ENCODE measurements at regions not wholly inside any gene's neighbourhood (a gene's known extent, or its start where the extent isn't known, plus 50 kb on each side); places are given as distances from the start of the nearest gene placed in this dataset.

DNA sequence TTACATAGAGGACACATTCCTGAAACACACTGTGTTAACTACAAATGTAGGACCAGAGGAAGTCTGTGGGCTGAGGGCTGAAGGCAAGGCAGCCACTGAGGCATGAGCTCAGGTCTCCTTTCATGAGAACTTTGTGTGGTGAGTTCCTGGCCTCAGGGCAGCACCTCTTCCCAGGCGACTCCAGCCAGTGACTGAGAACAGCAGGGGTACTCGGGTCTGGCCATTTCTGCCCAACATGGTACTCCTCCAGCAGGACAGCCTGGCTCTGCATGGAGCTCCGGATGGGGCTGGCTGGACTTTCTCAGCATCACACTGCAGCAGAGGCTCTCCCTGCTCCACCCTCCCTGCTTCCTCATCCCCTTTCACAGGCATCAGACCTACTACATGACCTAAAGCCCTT is 125.5 kb upstream of the SPATS2L start:
- 76% methylated on average over 3 of the region's 3 CpGs for WGBS (ENCODE audit: insufficient coverage)
- Histone ChIP-seq H4K20me1 (ENCODE audit: control insufficient read depth, insufficient read depth, low read length, poor library complexity, severe bottlenecking) (no peaks in the 10 kb centered on the region), H3K9ac (ENCODE audit: low read length) (no peak overlapping the region)

DNA sequence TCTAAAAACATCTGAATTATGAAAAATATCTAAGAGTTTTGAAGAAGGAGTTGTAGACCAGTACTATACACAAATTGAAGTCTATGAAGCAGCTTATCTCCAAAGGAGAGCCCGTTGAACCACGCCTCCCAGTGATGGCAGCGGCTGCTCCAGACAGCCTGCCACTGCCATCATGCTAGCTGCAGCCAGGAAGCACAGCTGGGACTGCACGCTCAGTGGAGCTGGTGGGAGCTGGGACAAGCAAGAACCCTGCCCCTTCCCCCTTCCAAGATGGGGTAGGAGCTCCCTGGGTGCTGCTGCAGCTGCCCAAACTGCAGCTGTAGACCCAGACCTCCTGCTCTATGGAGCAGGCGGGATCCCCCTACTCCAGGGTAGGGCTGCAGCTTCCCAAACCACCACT is 124.7 kb upstream of the SPATS2L start:
- ATAC-seq (ENCODE audit: low read depth) (no peak), DNase-seq (no peak)
- Mint-ChIP-seq H3K4me1 (no peaks in the 10 kb centered on the region), H3K27me3 (peaks cover 22% of the 10 kb centered on the region), H3K4me3 (no peak overlapping the region), H3K9me3 (ENCODE audit: insufficient read depth) (no peaks in the 10 kb centered on the region), H3K27ac (no peak overlapping the region)
- H4K20me1 ChIP-seq (ENCODE audit: control insufficient read depth, insufficient read depth, low read length, poor library complexity, severe bottlenecking), result no peaks in the 10 kb centered on the region
- H2AFZ ChIP-seq (ENCODE audit: insufficient read depth, low read depth, low read length, poor library complexity, severe bottlenecking), result no peak overlapping the region
- H3K9me3 ChIP-seq (ENCODE audit: control extremely low read depth in 1 of 3, control insufficient read depth in 2 of 3, insufficient read depth in 1 of 3, low read length in 2 of 3), result no peaks in the 10 kb centered on the region
- H3K27me3 ChIP-seq (replicated peaks in 1 of 4; ENCODE audit: control extremely low read depth in 1 of 4, control insufficient read depth in 3 of 4, insufficient read depth in 4 of 4, low read length in 3 of 4), result peaks cover 0 to 2% (median 0%) of the 10 kb centered on the region in 4 experiments
- ChIA-PET POLR2A (no interaction called here), CTCF (no interaction called here)
- H3K4me1 ChIP-seq (ENCODE audit: control insufficient read depth in 2 of 2, insufficient read depth in 2 of 2, low read length in 2 of 2), result no peaks in the 10 kb centered on the region
- no peak overlapping the region for H3K4me3 ChIP-seq (ENCODE audit: control extremely low read depth in 1 of 5, extremely low read depth in 1 of 5, insufficient read depth in 1 of 5, low read depth in 2 of 5, low read length in 4 of 5)
- no peak overlapping the region for H3K27ac ChIP-seq (ENCODE audit: low read length in 2 of 2)
- no peaks in the 10 kb centered on the region for H3K36me3 ChIP-seq (replicated peaks in 1 of 2; ENCODE audit: control extremely low read depth in 1 of 2, control insufficient read depth in 1 of 2, extremely low read depth in 1 of 2, insufficient read depth in 2 of 2, low read length in 1 of 2)
- no peak overlapping the region for H3K9ac ChIP-seq (ENCODE audit: low read length)
- no peak overlapping the region for H3K4me2 ChIP-seq (replicated peaks; ENCODE audit: low read depth, low read length, poor library complexity, severe bottlenecking)
- intact Hi-C loops (cut with micrococcal nuclease), result no loop called here
- no peak for TF ChIP-seq EZH2 (IDR thresholded peaks at IDR 0.05; ENCODE audit: borderline replicate concordance, insufficient read depth, low read depth, low read length, poor library complexity, severe bottlenecking)
- TF ChIP-seq, protein P1, sequence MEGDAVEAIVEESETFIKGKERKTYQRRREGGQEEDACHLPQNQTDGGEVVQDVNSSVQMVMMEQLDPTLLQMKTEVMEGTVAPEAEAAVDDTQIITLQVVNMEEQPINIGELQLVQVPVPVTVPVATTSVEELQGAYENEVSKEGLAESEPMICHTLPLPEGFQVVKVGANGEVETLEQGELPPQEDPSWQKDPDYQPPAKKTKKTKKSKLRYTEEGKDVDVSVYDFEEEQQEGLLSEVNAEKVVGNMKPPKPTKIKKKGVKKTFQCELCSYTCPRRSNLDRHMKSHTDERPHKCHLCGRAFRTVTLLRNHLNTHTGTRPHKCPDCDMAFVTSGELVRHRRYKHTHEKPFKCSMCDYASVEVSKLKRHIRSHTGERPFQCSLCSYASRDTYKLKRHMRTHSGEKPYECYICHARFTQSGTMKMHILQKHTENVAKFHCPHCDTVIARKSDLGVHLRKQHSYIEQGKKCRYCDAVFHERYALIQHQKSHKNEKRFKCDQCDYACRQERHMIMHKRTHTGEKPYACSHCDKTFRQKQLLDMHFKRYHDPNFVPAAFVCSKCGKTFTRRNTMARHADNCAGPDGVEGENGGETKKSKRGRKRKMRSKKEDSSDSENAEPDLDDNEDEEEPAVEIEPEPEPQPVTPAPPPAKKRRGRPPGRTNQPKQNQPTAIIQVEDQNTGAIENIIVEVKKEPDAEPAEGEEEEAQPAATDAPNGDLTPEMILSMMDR (IDR thresholded peaks at IDR 0.05), result no peak
- 84% methylated on average over 5 of the region's 5 CpGs for WGBS (ENCODE audit: insufficient coverage)
- H3K79me2 ChIP-seq (ENCODE audit: control insufficient read depth, insufficient read depth, low read length), result no peaks in the 10 kb centered on the region

More for the DNA sequence above, 125.5 kb upstream of the SPATS2L start:
- H3K4me1 ChIP-seq (ENCODE audit: control insufficient read depth in 2 of 2, insufficient read depth in 2 of 2, low read length in 2 of 2), result no peaks in the 10 kb centered on the region
- H3K4me3 ChIP-seq (ENCODE audit: control extremely low read depth in 1 of 5, extremely low read depth in 1 of 5, insufficient read depth in 1 of 5, low read depth in 2 of 5, low read length in 4 of 5), result no peak overlapping the region
- no peak for DNase-seq
- Mint-ChIP-seq H3K4me1 (no peaks in the 10 kb centered on the region), H3K9me3 (ENCODE audit: insufficient read depth) (no peaks in the 10 kb centered on the region), H3K27me3 (peaks cover 22% of the 10 kb centered on the region), H3K4me3 (no peak overlapping the region), H3K27ac (no peak overlapping the region)
- no peak overlapping the region for H2AFZ ChIP-seq (ENCODE audit: insufficient read depth, low read depth, low read length, poor library complexity, severe bottlenecking)
- peaks cover 0 to 2% (median 0%) of the 10 kb centered on the region in 4 experiments for H3K27me3 ChIP-seq (replicated peaks in 1 of 4; ENCODE audit: control extremely low read depth in 1 of 4, control insufficient read depth in 3 of 4, insufficient read depth in 4 of 4, low read length in 3 of 4)
- no peaks in the 10 kb centered on the region for H3K9me3 ChIP-seq (ENCODE audit: control extremely low read depth in 1 of 3, control insufficient read depth in 2 of 3, insufficient read depth in 1 of 3, low read length in 2 of 3)
- no peak overlapping the region for H3K4me2 ChIP-seq (replicated peaks; ENCODE audit: low read depth, low read length, poor library complexity, severe bottlenecking)
- TF ChIP-seq EZH2 (IDR thresholded peaks at IDR 0.05; ENCODE audit: borderline replicate concordance, insufficient read depth, low read depth, low read length, poor library complexity, severe bottlenecking), result no peak
- TF ChIP-seq, protein P1 (IDR thresholded peaks at IDR 0.05), result no peak
- H3K36me3 ChIP-seq (replicated peaks in 1 of 2; ENCODE audit: control extremely low read depth in 1 of 2, control insufficient read depth in 1 of 2, extremely low read depth in 1 of 2, insufficient read depth in 2 of 2, low read length in 1 of 2), result no peaks in the 10 kb centered on the region
- intact Hi-C loops (cut with micrococcal nuclease), result no loop called here
- ChIA-PET CTCF (no interaction called here), POLR2A (no interaction called here)
- no peaks in the 10 kb centered on the region for H3K79me2 ChIP-seq (ENCODE audit: control insufficient read depth, insufficient read depth, low read length)
- no peak overlapping the region for H3K27ac ChIP-seq (ENCODE audit: low read length in 2 of 2)
- ATAC-seq (ENCODE audit: low read depth), result no peak

Data from B cell (primary cell).